ENCODE measurements at regions not wholly inside any gene's neighbourhood (a gene's known extent, or its start where the extent isn't known, plus 50 kb on each side); places are given as distances from the start of the nearest gene placed in this dataset.

- no peaks in the 10 kb centered on the region for H3K4me1 ChIP-seq
- no peak for ATAC-seq (ENCODE audit: low FRiP score in 2 of 2)
- TF ChIP-seq POLR2AphosphoS5 (IDR thresholded peaks at IDR 0.05) (no peak), EP300 (IDR thresholded peaks at IDR 0.05) (no peak)
- TF ChIP-seq, protein P1, sequence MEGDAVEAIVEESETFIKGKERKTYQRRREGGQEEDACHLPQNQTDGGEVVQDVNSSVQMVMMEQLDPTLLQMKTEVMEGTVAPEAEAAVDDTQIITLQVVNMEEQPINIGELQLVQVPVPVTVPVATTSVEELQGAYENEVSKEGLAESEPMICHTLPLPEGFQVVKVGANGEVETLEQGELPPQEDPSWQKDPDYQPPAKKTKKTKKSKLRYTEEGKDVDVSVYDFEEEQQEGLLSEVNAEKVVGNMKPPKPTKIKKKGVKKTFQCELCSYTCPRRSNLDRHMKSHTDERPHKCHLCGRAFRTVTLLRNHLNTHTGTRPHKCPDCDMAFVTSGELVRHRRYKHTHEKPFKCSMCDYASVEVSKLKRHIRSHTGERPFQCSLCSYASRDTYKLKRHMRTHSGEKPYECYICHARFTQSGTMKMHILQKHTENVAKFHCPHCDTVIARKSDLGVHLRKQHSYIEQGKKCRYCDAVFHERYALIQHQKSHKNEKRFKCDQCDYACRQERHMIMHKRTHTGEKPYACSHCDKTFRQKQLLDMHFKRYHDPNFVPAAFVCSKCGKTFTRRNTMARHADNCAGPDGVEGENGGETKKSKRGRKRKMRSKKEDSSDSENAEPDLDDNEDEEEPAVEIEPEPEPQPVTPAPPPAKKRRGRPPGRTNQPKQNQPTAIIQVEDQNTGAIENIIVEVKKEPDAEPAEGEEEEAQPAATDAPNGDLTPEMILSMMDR (IDR thresholded peaks at IDR 0.05): no peak
- H3K4me3 ChIP-seq: no peak overlapping the region
- H3K9me3 ChIP-seq: no peaks in the 10 kb centered on the region
- DNase-seq: no peak
- no peak overlapping the region for H3K27ac ChIP-seq
- WGBS, 2 donors: 89 to 91% methylated on average over 6 of the region's 6 CpGs
- no peaks in the 10 kb centered on the region for H3K27me3 ChIP-seq
- H3K36me3 ChIP-seq: no peaks in the 10 kb centered on the region
These were observed 523.4 kb upstream of the TBX3 start for GRCh38 chr12:115207216-115207915.

GRCh38 chr12:115206801-115207200 lies 522.8 kb upstream of the TBX3 start:
- H3K27ac ChIP-seq: no peak overlapping the region
- ATAC-seq (ENCODE audit: low FRiP score in 2 of 2) (no peak), DNase-seq (no peak)
- H3K36me3 ChIP-seq: no peaks in the 10 kb centered on the region
- no peak overlapping the region for H3K4me3 ChIP-seq
- 90 to 91% methylated on average over 5 of the region's 5 CpGs for WGBS, 2 donors
- TF ChIP-seq POLR2AphosphoS5 (IDR thresholded peaks at IDR 0.05): no peak
- no peak for TF ChIP-seq POLR2A (IDR thresholded peaks at IDR 0.05)
- no peak for TF ChIP-seq EP300 (IDR thresholded peaks at IDR 0.05)
- TF ChIP-seq, protein P1 (IDR thresholded peaks at IDR 0.05): no peak
- H3K9me3 ChIP-seq: no peaks in the 10 kb centered on the region
- H3K4me1 ChIP-seq: no peaks in the 10 kb centered on the region
- H3K27me3 ChIP-seq: no peaks in the 10 kb centered on the region

DNA sequence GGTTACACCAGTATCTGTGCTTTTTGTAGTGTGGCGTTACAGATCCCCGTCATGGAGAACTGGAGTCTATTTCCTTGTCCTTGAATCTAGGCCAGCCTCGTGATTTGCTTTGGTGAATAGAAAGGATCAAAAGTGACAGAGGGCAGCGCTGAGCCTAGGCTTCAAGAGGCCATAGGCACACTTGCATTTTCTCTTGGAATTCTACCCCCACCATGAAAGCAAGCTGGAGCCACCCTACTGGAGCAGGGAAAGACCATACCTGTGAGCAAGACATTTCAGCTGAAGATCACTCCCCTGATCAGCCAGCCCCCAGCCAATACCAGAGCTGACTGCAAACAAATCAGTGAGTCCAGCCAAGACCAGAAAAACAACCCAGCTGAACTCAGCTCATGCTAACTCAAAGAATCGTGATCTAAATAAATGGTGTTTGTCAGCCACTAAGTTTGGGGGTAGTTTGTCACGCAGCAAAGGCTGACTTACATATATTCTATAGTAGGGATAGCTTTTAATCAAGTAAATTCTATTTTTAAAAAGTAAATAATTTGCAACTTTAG lies 521.9 kb upstream of the TBX3 start:
- WGBS, 2 donors: 71 to 72% methylated on average over 5 to 6 of the region's 6 CpGs
- no peaks in the 10 kb centered on the region for H3K9me3 ChIP-seq
- H3K27ac ChIP-seq: no peak overlapping the region
- TF ChIP-seq EP300 (IDR thresholded peaks at IDR 0.05): no peak
- TF ChIP-seq, protein P1 (IDR thresholded peaks at IDR 0.05): no peak
- no peak for TF ChIP-seq POLR2AphosphoS5 (IDR thresholded peaks at IDR 0.05)
- TF ChIP-seq POLR2A (IDR thresholded peaks at IDR 0.05): no peak
- no peaks in the 10 kb centered on the region for H3K27me3 ChIP-seq
- DNase-seq: no peak
- H3K36me3 ChIP-seq: no peaks in the 10 kb centered on the region
- H3K4me1 ChIP-seq: no peaks in the 10 kb centered on the region
- no peak for ATAC-seq (ENCODE audit: low FRiP score in 2 of 2)
- H3K4me3 ChIP-seq: no peak overlapping the region

DNA sequence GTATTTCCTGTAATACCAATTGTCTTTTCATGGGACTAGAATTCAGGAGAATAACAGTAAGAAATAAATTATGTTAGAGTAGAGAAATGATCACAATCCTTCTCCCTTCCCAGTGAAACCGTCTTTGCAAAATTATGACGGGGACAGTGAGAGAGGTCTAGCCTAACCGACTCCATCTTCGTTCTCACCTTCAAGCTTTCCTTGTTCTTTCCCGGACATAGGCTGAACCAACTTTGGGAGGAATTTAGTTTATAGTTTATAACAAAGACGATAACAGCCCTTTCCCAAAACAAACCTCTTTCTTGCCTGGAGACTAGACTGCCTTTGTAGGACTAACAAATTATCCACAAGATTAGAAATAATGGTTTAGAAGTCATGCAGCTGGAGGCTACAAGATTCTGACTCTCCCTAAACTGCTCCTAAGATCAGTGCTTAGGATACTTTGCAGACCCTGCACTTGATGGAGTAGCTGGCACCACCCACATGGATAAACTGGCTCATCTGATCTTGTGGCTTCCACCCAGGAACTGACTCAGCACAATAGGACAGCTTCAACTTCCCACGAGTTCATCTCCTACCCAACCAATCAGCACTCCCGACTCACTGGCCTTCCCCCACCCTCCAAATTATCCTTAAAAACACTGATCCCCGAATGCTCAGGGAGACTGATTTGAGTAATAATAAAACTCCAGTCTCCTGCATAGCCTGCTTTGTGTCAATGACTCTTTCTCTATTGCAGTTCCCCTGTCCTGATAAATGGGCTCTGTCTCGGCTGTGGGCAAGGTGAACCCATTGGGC lies 521.2 kb upstream of the TBX3 start:
- no peaks in the 10 kb centered on the region for H3K36me3 ChIP-seq
- ATAC-seq (ENCODE audit: low FRiP score in 2 of 2): no peak
- DNase-seq: no peak
- no peak overlapping the region for H3K27ac ChIP-seq
- H3K4me3 ChIP-seq: no peak overlapping the region
- TF ChIP-seq EP300 (IDR thresholded peaks at IDR 0.05) (no peak), POLR2AphosphoS5 (IDR thresholded peaks at IDR 0.05) (no peak), POLR2A (IDR thresholded peaks at IDR 0.05) (no peak)
- TF ChIP-seq, protein P1 (IDR thresholded peaks at IDR 0.05): no peak
- WGBS, 2 donors: 78% methylated on average over 10 of the region's 10 CpGs
- no peaks in the 10 kb centered on the region for H3K4me1 ChIP-seq
- no peaks in the 10 kb centered on the region for H3K9me3 ChIP-seq
- no peaks in the 10 kb centered on the region for H3K27me3 ChIP-seq

Measured in upper lobe of left lung (tissue), 6 donors.